ENCODE measurements at regions not wholly inside any gene's neighbourhood (a gene's known extent, or its start where the extent isn't known, plus 50 kb on each side); places are given as distances from the start of the nearest gene placed in this dataset.

GRCh38 chr11:104260456-104260855 lies 96.5 kb upstream of the PDGFD start:
- TF ChIP-seq ZNF274 (IDR thresholded peaks at IDR 0.05; ENCODE audit: low read depth, low read length) = no peak
- TF ChIP-seq YY1 (IDR thresholded peaks at IDR 0.05; ENCODE audit: insufficient read depth, insufficient read length) = no peak
